K562 (cell line): ENCODE measurements at regions not wholly inside any gene's neighbourhood (a gene's known extent, or its start where the extent isn't known, plus 50 kb on each side); places are given as distances from the start of the nearest gene placed in this dataset.

ENCODE experiments used
- ATAC-seq: fragments of 200-7000 bp; cut with Tn5 transposase; 3 replicates; pipeline ENCODE4 v1.9.1; 2020; ENCODE audit warnings: moderate library complexity
- BruUV-seq: library from RNA; stranded (reverse); fragments of 400-500 nt; replicated peaks from 2 replicates; lab custom pipeline; 2021; lab: Mats Ljungman, UMichigan
- CTCF ChIA-PET: fragments of 300-600 bp; formaldehyde crosslinking; extraction: SDS; loops from one replicate; lab custom pipeline; 2021; ENCODE audit warnings: low intra/inter-chr PET ratio; lab: Yijun Ruan, JAX
- POLR2A ChIA-PET: fragments of 300-600, 350-650 bp; sonication (Branson Sonifier 250); formaldehyde crosslinking; extraction: SDS; loops from one replicate; lab custom pipeline; 2021; ENCODE audit warnings: antibody characterized with exemption, inconsistent platforms; lab: Yijun Ruan, JAX
- DNase-seq, 4 experiments: peaks; one replicate each; pipeline versions ENCODE4 v3.0.0 to v3.0.0-alpha.2; 2011 to 2018; ENCODE audit warnings: low spot score in 3 of 4, mixed read lengths in 3 of 4; ENCODE audit errors: extremely low read depth in 1 of 4
- FAIRE-seq: peaks from 2 replicates; lab custom pipeline; 2011; peaks lifted over from hg19 to GRCh38; lab: Jason Lieb, UNC
- H2AFZ ChIP-seq: 2 replicates; pipeline ENCODE4 v1.6.0; 2011; ENCODE audit warnings: low read depth, low read length, control low read depth, inconsistent platforms
- H3K27ac ChIP-seq: fragments of 200-600 bp; 3 replicates; pipeline ENCODE4 v1.8.0; 2011; ENCODE audit warnings: low read depth, mild to moderate bottlenecking, control low read depth, inconsistent platforms, low read length, moderate library complexity, mixed read lengths; ENCODE audit errors: extremely low read depth
- H3K27me3 ChIP-seq, 2 experiments: fragments of 300-600 bp in 1 of 2; 2 replicates in 1 of 2; 3 replicates in 1 of 2; pipeline versions ENCODE4 v1.6.0 to v1.8.0; 2011; ENCODE audit warnings: inconsistent platforms in 2 of 2, low read length in 2 of 2, mild to moderate bottlenecking in 1 of 2, mixed read lengths in 1 of 2, moderate library complexity in 1 of 2; ENCODE audit not compliant: control insufficient read depth in 2 of 2, insufficient read depth in 2 of 2
- H3K36me3 ChIP-seq: fragments of 300-600 bp; 3 replicates; pipeline ENCODE4 v1.8.0; 2011; ENCODE audit warnings: mild to moderate bottlenecking, low read length, inconsistent platforms; ENCODE audit not compliant: control insufficient read depth, insufficient read depth
- H3K4me1 ChIP-seq, 2 experiments: fragments of 200-600 bp in 1 of 2; replicated peaks in 1 of 2; 2 replicates in 1 of 2; 3 replicates in 1 of 2; pipeline versions ENCODE4 v1.5.1 to v1.8.0; 2011; ENCODE audit warnings: inconsistent platforms in 2 of 2, low read length in 2 of 2, mild to moderate bottlenecking in 1 of 2, mixed read lengths in 1 of 2, moderate library complexity in 1 of 2; ENCODE audit not compliant: control insufficient read depth in 2 of 2, insufficient read depth in 2 of 2
- H3K4me2 ChIP-seq: 2 replicates; pipeline ENCODE4 v1.6.1; 2011; ENCODE audit warnings: low read length, control low read depth, inconsistent platforms, mixed read lengths; ENCODE audit not compliant: insufficient read depth
- H3K4me3 ChIP-seq: fragments of 200-600 bp; sonication (generic), shearing (Covaris generic); 2 replicates; pipeline ENCODE4 v1.5.1; 2016; ENCODE audit warnings: control low read depth, inconsistent platforms
- H3K79me2 ChIP-seq: fragments of 200-600 bp; 3 replicates; pipeline ENCODE4 v1.8.0; 2011; ENCODE audit warnings: low read length, inconsistent platforms; ENCODE audit not compliant: control insufficient read depth, insufficient read depth
- H3K9ac ChIP-seq, 2 experiments: 2 replicates each; pipeline versions ENCODE4 v1.6.0 to v1.6.1; 2011; ENCODE audit warnings: low read depth in 2 of 2, low read length in 2 of 2, control low read depth in 1 of 2, inconsistent platforms in 1 of 2, mild to moderate bottlenecking in 1 of 2, mixed read lengths in 1 of 2; ENCODE audit not compliant: insufficient read depth in 1 of 2
- H3K9me1 ChIP-seq: one replicate; pipeline ENCODE4 v1.6.0; 2011; ENCODE audit warnings: inconsistent platforms, mild to moderate bottlenecking, low read length, moderate library complexity; ENCODE audit not compliant: control insufficient read depth, insufficient read depth
- H3K9me3 ChIP-seq: replicated peaks from 2 replicates; pipeline ENCODE4 v1.5.1; 2011; ENCODE audit warnings: low read depth, low read length, inconsistent platforms; ENCODE audit not compliant: control insufficient read depth, insufficient read depth
- H4K20me1 ChIP-seq: replicated peaks from 2 replicates; pipeline ENCODE4 v1.6.1; 2011; ENCODE audit warnings: low read length, inconsistent platforms, mixed read lengths; ENCODE audit not compliant: control insufficient read depth, insufficient read depth
- GABPA ChIP-seq: fragments of 200-800 bp; sonication (Bioruptor generic); conservative IDR thresholded peaks from 2 replicates; pipeline ENCODE4 v1.6.1; 2016; ENCODE audit warnings: low read depth, missing genetic modification characterization, missing compliant biosample characterization
- MITF ChIP-seq: IDR thresholded peaks from 2 replicates; pipeline ENCODE4 v1.6.1; 2014; ENCODE audit warnings: antibody characterized with exemption
- MYC ChIP-seq, 2 experiments: fragments of 250-450 bp in 1 of 2; sonication (Bioruptor Pico) in 1 of 2; IDR thresholded peaks; 2 replicates each; pipeline versions ENCODE4 v1.5.1 to v1.6.1; 2012 to 2021; ENCODE audit warnings: low read depth in 2 of 2, borderline replicate concordance in 1 of 2, improper control_type of control experiment in 1 of 2, low read length in 1 of 2, mild to moderate bottlenecking in 1 of 2, moderate library complexity in 1 of 2
- NKRF ChIP-seq: fragments of 450-650 bp; IDR thresholded peaks from 2 replicates; pipeline ENCODE4 v1.6.1; 2016; ENCODE audit warnings: borderline replicate concordance
- PCBP2 ChIP-seq: fragments of 200-400 bp; formaldehyde crosslinking; IDR thresholded peaks from 2 replicates; pipeline ENCODE4 v1.6.1; 2018; ENCODE audit warnings: low read length, low read depth, mild to moderate bottlenecking, moderate library complexity; ENCODE audit not compliant: poor library complexity, severe bottlenecking
- SIRT6 ChIP-seq: IDR thresholded peaks from one replicate; pipeline ENCODE4 v1.6.1; 2012; ENCODE audit warnings: low read depth, mild to moderate bottlenecking, control low read depth, inconsistent platforms, low read length, moderate library complexity
- ZNF586 ChIP-seq: fragments of 450-650 bp; formaldehyde crosslinking; conservative IDR thresholded peaks from 2 replicates; pipeline ENCODE4 v1.4.0; 2020; ENCODE audit warnings: mild to moderate bottlenecking, moderate library complexity
- ZNF707 ChIP-seq: fragments of 250-450 bp; sonication (Bioruptor Pico); conservative IDR thresholded peaks from 2 replicates; pipeline ENCODE4 v1.8.0; 2022; ENCODE audit warnings: inconsistent platforms, mild to moderate bottlenecking, moderate library complexity
- WGBS: fragments of 100-300 bp; shearing (Covaris generic); methylation state at CpG from one replicate; pipeline ENCODE4 v1.1.6; 2016; ENCODE audit warnings: low coverage, mixed read lengths; ENCODE audit not compliant: insufficient coverage; ENCODE audit errors: missing lambda C conversion rate; 5-methylcytosine and 5-hydroxymethylcytosine counted together
- in situ Hi-C: fragments of 300-500 bp; cut with MboI; formaldehyde crosslinking; loops from 4 replicates; pipeline ENCODE4 v1.15.0; 2018; ENCODE audit warnings: inconsistent platforms, mixed read lengths
- intact Hi-C: fragments of 100-400 bp; cut with micrococcal nuclease; formaldehyde crosslinking; loops from 2 replicates; pipeline ENCODE4 v1.14.2; 2022
- TF ChIP-seq, protein P1 (sequence below): conservative IDR thresholded peaks from 2 replicates; pipeline ENCODE4 v1.6.1; 2011; ENCODE audit warnings: low read depth, mild to moderate bottlenecking, low read length; ENCODE audit not compliant: control insufficient read depth

DNA sequence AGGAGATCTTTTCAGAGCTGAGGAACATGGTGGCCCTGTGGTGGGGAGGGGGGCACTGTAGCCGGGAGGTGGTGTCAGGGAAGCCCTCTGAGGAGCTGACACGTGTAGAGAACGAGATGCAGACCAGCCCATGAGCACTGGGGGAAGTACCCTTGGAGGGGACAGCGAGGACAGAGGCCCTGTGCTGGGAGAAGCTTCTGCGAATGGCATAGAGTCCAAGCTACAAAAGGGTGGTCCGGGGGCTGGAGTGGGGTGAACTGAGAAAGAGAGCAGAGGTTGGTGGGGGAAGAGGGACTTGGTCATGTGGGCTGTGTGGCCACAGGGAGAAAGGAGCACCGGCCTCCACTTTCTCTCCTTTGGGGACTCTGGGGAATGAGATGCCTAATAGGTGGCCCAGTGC, 270.8 kb downstream of the CBLN1 start:
- Histone ChIP-seq H3K36me3 (no peaks in the 10 kb centered on the region), H2AFZ (no peak overlapping the region), H3K9me3 (no peaks in the 10 kb centered on the region), H3K79me2 (no peaks in the 10 kb centered on the region), H3K27ac (no peak overlapping the region), H3K27me3 (no peaks in the 10 kb centered on the region), H3K4me1 (no peaks in the 10 kb centered on the region), H4K20me1 (no peaks in the 10 kb centered on the region; the same call in 1 of the 2 replicates), H3K4me2 (no peak overlapping the region), H3K4me3 (no peak overlapping the region), H3K9me1 (no peaks in the 10 kb centered on the region), H3K9ac (no peak overlapping the region)
- FAIRE-seq (no peak), DNase-seq (no peak), ATAC-seq (no peak)
- intact Hi-C loops (no loop called here), in situ Hi-C loops (no loop called here)
- POLR2A ChIA-PET, result no interaction called here
- CTCF ChIA-PET, result no interaction called here
- TF ChIP-seq SIRT6 (no peak), ZNF586 (CRISPR knock-in tag) (no peak)
- TF ChIP-seq, protein P1, sequence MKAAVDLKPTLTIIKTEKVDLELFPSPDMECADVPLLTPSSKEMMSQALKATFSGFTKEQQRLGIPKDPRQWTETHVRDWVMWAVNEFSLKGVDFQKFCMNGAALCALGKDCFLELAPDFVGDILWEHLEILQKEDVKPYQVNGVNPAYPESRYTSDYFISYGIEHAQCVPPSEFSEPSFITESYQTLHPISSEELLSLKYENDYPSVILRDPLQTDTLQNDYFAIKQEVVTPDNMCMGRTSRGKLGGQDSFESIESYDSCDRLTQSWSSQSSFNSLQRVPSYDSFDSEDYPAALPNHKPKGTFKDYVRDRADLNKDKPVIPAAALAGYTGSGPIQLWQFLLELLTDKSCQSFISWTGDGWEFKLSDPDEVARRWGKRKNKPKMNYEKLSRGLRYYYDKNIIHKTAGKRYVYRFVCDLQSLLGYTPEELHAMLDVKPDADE, result no peak
- 0% methylated on average over 6 of the region's 7 CpGs for WGBS
- no TSS peak for BruUV-seq

- no TSS peak for BruUV-seq
- 0% methylated on average over 7 of the region's 8 CpGs for WGBS
- TF ChIP-seq PCBP2 (no peak), ZNF707 (no peak), GABPA (no peak), MITF (no peak), NKRF (no peak), MYC (IDR thresholded peaks at IDR 0.05; ENCODE audit: low read depth, low read length) (no peak), MYC (CRISPR knock-in tag; IDR thresholded peaks at IDR 0.05; ENCODE audit: borderline replicate concordance, low read depth) (no peak)
Observed at GRCh38 chr16:49010396-49010795, 271.2 kb downstream of the CBLN1 start.

More at GRCh38 chr16:49010396-49010795, 271.2 kb downstream of the CBLN1 start:
- FAIRE-seq, result no peak
- intact Hi-C loops (no loop called here), in situ Hi-C loops (no loop called here)
- CTCF ChIA-PET, result no interaction called here
- Histone ChIP-seq H3K4me1 (no peaks in the 10 kb centered on the region), H2AFZ (no peak overlapping the region), H4K20me1 (no peaks in the 10 kb centered on the region; the same call in 1 of the 2 replicates), H3K4me2 (no peak overlapping the region), H3K9me1 (no peaks in the 10 kb centered on the region), H3K79me2 (no peaks in the 10 kb centered on the region), H3K9ac (no peak overlapping the region), H3K4me3 (no peak overlapping the region), H3K27me3 (no peaks in the 10 kb centered on the region), H3K36me3 (no peaks in the 10 kb centered on the region), H3K27ac (no peak overlapping the region), H3K9me3 (no peaks in the 10 kb centered on the region)
- no peak for DNase-seq
- POLR2A ChIA-PET, result no interaction called here
- ATAC-seq, result no peak
